Smooth muscle cell (in vitro differentiated cells): ENCODE measurements at regions not wholly inside any gene's neighbourhood (a gene's known extent, or its start where the extent isn't known, plus 50 kb on each side); places are given as distances from the start of the nearest gene placed in this dataset.

Experiments
- DNase-seq: peaks from one replicate; lab custom pipeline; 2025; ENCODE audit not compliant: unreplicated experiment; lab: John Stamatoyannopoulos, UW
- H2AFZ ChIP-seq: fragments of 200-600 bp; sonication (generic); 2 replicates; pipeline ENCODE4 v1.6.0; 2016; ENCODE audit warnings: antibody characterized with exemption, low read depth, mild to moderate bottlenecking
- H3F3A ChIP-seq: fragments of 200-600 bp; sonication (generic); 2 replicates; pipeline ENCODE4 v1.6.0; 2017; ENCODE audit warnings: antibody characterized with exemption, low read depth
- H3K27ac ChIP-seq: fragments of 200-600 bp; sonication (generic); 2 replicates; pipeline ENCODE4 v1.5.1; 2016; ENCODE audit warnings: low read depth, mild to moderate bottlenecking
- H3K27me3 ChIP-seq: fragments of 200-600 bp; sonication (generic); 2 replicates; pipeline ENCODE4 v1.6.1; 2016; ENCODE audit warnings: low read depth, mild to moderate bottlenecking
- H3K36me3 ChIP-seq: fragments of 200-600 bp; sonication (generic); 2 replicates; pipeline ENCODE4 v1.5.1; 2016; ENCODE audit warnings: low read depth
- H3K4me1 ChIP-seq: fragments of 200-600 bp; sonication (generic); 2 replicates; pipeline ENCODE4 v1.5.1; 2016; ENCODE audit warnings: low read depth
- H3K4me2 ChIP-seq: fragments of 200-600 bp; sonication (generic); 2 replicates; pipeline ENCODE4 v1.6.0; 2016; ENCODE audit warnings: mild to moderate bottlenecking
- H3K4me3 ChIP-seq: fragments of 200-600 bp; sonication (generic); 2 replicates; pipeline ENCODE4 v1.5.1; 2016; ENCODE audit warnings: mild to moderate bottlenecking
- H3K79me2 ChIP-seq: fragments of 200-600 bp; sonication (generic); 2 replicates; pipeline ENCODE4 v1.6.0; 2016; ENCODE audit warnings: low read depth, mild to moderate bottlenecking
- H3K9ac ChIP-seq: fragments of 200-600 bp; sonication (generic); 2 replicates; pipeline ENCODE4 v1.6.0; 2016; ENCODE audit warnings: low read depth
- H3K9me3 ChIP-seq: fragments of 200-600 bp; sonication (generic); replicated peaks from 2 replicates; pipeline ENCODE4 v1.5.1; 2016; ENCODE audit warnings: low read depth
- H4K20me1 ChIP-seq: fragments of 200-600 bp; sonication (generic); 2 replicates; pipeline ENCODE4 v1.6.0; 2016; ENCODE audit warnings: low read depth
- WGBS: methylation state at CpG from one replicate; pipeline ENCODE4 v1.1.7; 2016; ENCODE audit warnings: low lambda C conversion rate; 5-methylcytosine and 5-hydroxymethylcytosine counted together
- TF ChIP-seq, protein P1 (sequence below): fragments of 200-600 bp; sonication (generic); IDR thresholded peaks from 2 replicates; pipeline ENCODE4 v1.5.1; 2017; ENCODE audit warnings: borderline replicate concordance, mild to moderate bottlenecking, antibody characterized with exemption; ENCODE audit not compliant: insufficient read depth, poor library complexity, severe bottlenecking

DNA sequence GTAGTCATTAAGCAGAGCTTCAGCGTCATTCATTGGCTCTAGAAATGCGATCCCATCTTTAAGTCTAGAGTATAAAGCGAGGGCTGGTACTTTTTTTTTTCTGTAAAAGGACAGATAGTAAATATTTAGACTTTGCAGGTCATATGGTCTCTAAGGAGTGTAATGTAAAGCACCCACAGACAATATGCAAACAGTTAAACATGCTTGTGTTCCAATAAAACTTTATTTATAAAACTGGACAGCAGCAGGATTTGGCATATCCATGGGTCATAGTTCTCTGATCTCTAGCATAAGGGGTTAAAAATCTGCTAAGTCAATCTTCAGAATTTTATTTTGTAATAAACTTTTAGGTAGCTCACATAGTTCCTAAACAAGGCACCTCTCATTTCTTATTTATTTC lies 226.8 kb upstream of the TBC1D5 start:
- 95% methylated on average over 3 of the region's 3 CpGs for WGBS

DNA sequence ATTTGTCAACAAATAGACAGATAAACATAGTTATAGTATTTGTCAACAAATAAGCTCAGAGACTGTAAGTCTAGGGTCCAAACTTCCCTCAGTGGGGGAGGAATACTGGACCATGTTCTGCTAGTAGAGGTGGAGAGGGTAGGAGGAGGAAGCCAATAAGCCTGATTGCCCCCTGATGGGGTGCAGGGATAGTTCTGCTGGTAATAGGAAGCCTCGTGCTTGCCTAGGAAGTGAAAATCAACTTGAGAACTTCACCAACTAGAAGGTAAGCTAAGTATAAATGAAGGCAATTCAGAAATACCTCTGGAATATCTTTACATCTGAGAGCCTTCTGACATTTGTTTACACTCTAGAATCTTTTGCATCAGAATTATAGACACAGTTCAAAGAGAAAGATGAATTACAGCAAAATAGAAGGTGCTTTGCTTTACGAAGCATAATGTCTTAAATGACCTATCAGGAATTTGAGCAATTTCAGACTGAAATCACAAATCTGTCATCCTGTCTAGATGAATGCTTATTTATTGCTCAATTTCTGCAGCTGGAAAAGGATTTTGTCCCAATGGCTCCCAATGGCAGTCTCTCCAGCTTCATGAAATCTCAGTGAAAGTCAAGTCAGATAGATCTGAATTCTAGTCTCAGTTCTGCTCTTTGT lies 225.6 kb upstream of the TBC1D5 start:
- H3K36me3 ChIP-seq: no peaks in the 10 kb centered on the region
- no peak overlapping the region for H3K4me3 ChIP-seq
- 86% methylated on average over 2 of the region's 2 CpGs for WGBS
- H2AFZ ChIP-seq: no peak overlapping the region
- no peak overlapping the region for H3K4me2 ChIP-seq
- peaks cover 3% of the 10 kb centered on the region for H4K20me1 ChIP-seq
- H3K4me1 ChIP-seq: peaks cover 4% of the 10 kb centered on the region
- no peak overlapping the region for H3K9ac ChIP-seq
- H3K79me2 ChIP-seq: no peaks in the 10 kb centered on the region
- H3K27ac ChIP-seq: no peak overlapping the region
- H3K27me3 ChIP-seq: no peaks in the 10 kb centered on the region
- DNase-seq: no peak
- TF ChIP-seq, protein P1, sequence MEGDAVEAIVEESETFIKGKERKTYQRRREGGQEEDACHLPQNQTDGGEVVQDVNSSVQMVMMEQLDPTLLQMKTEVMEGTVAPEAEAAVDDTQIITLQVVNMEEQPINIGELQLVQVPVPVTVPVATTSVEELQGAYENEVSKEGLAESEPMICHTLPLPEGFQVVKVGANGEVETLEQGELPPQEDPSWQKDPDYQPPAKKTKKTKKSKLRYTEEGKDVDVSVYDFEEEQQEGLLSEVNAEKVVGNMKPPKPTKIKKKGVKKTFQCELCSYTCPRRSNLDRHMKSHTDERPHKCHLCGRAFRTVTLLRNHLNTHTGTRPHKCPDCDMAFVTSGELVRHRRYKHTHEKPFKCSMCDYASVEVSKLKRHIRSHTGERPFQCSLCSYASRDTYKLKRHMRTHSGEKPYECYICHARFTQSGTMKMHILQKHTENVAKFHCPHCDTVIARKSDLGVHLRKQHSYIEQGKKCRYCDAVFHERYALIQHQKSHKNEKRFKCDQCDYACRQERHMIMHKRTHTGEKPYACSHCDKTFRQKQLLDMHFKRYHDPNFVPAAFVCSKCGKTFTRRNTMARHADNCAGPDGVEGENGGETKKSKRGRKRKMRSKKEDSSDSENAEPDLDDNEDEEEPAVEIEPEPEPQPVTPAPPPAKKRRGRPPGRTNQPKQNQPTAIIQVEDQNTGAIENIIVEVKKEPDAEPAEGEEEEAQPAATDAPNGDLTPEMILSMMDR: no peak
- no peaks in the 10 kb centered on the region for H3K9me3 ChIP-seq
- no peaks in the 10 kb centered on the region for H3F3A ChIP-seq

More for the DNA sequence above, 226.8 kb upstream of the TBC1D5 start:
- no peaks in the 10 kb centered on the region for H3K9me3 ChIP-seq
- H3K27me3 ChIP-seq: no peaks in the 10 kb centered on the region
- H3K27ac ChIP-seq: no peak overlapping the region
- no peaks in the 10 kb centered on the region for H3F3A ChIP-seq
- no peak overlapping the region for H3K4me3 ChIP-seq
- no peaks in the 10 kb centered on the region for H3K36me3 ChIP-seq
- peaks cover 10% of the 10 kb centered on the region for H3K4me1 ChIP-seq
- no peak overlapping the region for H2AFZ ChIP-seq
- H4K20me1 ChIP-seq: peaks cover 3% of the 10 kb centered on the region
- H3K9ac ChIP-seq: no peak overlapping the region
- no peak for DNase-seq
- TF ChIP-seq, protein P1: no peak
- H3K4me2 ChIP-seq: no peak overlapping the region
- H3K79me2 ChIP-seq: no peaks in the 10 kb centered on the region

DNA sequence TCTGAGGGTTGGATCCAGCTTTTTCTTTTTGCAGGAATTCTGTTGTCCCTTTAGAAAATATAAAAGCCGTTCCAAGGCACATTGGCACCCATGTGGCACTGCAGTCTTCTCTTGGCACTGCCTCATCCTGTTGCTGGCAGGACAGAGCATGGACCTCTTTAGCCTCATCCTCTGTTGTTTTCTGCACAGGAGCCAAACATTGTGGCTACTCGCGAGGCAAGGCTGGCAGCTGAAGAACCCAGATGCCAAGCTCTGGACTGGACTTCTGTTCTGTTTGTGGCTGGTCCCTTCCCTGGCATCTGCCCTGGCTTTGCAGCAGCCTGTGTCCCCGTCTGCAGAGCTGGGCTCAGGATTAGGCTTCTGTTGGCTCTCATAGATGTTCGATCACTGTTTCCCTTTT lies 224.7 kb upstream of the TBC1D5 start:
- TF ChIP-seq, protein P1: no peak
- DNase-seq: no peak
- no peaks in the 10 kb centered on the region for H3K79me2 ChIP-seq
- no peak overlapping the region for H3K27ac ChIP-seq
- H3F3A ChIP-seq: no peaks in the 10 kb centered on the region
- 90% methylated on average over 5 of the region's 5 CpGs for WGBS
- H3K27me3 ChIP-seq: no peaks in the 10 kb centered on the region
- H3K9me3 ChIP-seq: no peaks in the 10 kb centered on the region
- H3K9ac ChIP-seq: no peak overlapping the region
- H2AFZ ChIP-seq: no peak overlapping the region
- H3K4me3 ChIP-seq: no peak overlapping the region
- no peaks in the 10 kb centered on the region for H3K4me1 ChIP-seq
- H3K36me3 ChIP-seq: no peaks in the 10 kb centered on the region
- H3K4me2 ChIP-seq: no peak overlapping the region
- H4K20me1 ChIP-seq: peaks cover 3% of the 10 kb centered on the region

DNA sequence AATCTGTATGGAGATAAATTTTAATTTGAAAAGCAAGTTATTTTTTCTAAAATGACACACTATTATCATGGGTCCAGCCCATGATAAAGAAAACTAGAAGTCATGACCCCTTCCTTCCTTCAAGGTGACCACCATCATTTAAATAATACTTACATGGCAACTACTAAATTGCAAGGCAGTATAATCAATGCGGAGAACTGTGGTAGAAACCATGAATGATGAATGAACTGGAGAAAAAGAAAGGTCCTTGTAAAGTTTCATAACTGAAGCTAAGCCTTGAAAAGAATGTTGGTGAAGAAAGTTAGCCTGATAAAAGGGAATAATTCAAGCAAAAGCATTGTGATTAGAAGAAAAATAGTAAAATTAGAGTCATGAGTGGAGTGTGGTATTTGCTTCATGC lies 222.9 kb upstream of the TBC1D5 start:
- Histone ChIP-seq H3F3A (no peaks in the 10 kb centered on the region), H3K4me3 (no peak overlapping the region), H3K4me2 (no peak overlapping the region), H2AFZ (no peak overlapping the region), H3K4me1 (no peaks in the 10 kb centered on the region), H3K9ac (no peak overlapping the region), H3K36me3 (no peaks in the 10 kb centered on the region), H3K27ac (no peak overlapping the region), H3K79me2 (no peaks in the 10 kb centered on the region), H4K20me1 (peaks cover 3% of the 10 kb centered on the region), H3K9me3 (no peaks in the 10 kb centered on the region), H3K27me3 (no peaks in the 10 kb centered on the region)
- 97% methylated on average over 1 of the region's 1 CpG for WGBS
- TF ChIP-seq, protein P1: no peak
- no peak for DNase-seq
